T-helper 2 cell treated with Interferon-gamma antibody and Interleukin-4, amounts not matched to agents 100 ng/mL and 5 ng/mL, for 36 hours (primary cell): ENCODE measurements at regions not wholly inside any gene's neighbourhood (a gene's known extent, or its start where the extent isn't known, plus 50 kb on each side); places are given as distances from the start of the nearest gene placed in this dataset.
"Not testable (repeated sequence)": the region's sequence is repeated elsewhere in the genome, so short reads cannot be mapped to it uniquely, and the experiment has no call there.

Source experiments
- intact Hi-C: fragments of 100-400 bp; cut with micrococcal nuclease; formaldehyde crosslinking; loops from one replicate; pipeline ENCODE4 v1.15.1; 2023

DNA sequence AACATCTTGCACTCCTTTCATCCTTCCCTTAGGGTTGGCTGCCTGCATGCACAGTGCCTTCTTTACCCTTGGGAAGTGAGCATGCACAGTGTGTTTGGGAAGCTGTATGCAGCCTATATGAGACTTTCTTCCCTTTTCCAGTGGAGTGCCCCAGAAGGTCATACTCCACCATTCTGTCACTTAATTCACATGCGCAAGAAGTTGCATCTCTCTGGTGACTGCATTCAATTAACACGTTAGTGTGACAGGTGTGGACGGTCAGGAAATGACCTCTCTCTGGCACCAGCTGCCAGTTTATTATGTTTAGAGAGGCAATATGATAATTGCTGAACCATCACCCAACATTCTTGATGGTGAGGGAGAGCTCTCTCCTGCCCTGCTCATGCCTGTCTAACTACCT lies 770.0 kb downstream of the FLRT2 start:
- intact Hi-C loops = no loop called here

DNA sequence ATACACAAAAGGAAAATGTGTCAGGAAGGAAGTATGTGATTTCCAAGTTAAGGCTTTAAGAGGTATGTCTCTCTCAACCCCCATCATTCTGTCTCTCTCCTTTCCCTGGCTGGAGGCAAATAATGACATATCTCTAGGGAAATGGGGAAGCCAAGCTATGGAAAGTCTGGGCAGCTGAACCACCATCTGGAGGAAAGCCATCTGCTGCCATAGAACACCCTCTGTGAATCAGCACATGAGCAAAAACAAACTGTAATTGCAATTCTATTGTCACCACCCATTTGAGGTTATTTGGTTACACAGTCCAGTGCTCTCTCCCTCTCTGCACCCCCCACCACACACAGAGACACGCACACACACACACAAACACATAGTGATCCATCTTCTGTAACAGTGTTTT lies 766.2 kb downstream of the FLRT2 start:
- intact Hi-C loops = no loop called here

DNA sequence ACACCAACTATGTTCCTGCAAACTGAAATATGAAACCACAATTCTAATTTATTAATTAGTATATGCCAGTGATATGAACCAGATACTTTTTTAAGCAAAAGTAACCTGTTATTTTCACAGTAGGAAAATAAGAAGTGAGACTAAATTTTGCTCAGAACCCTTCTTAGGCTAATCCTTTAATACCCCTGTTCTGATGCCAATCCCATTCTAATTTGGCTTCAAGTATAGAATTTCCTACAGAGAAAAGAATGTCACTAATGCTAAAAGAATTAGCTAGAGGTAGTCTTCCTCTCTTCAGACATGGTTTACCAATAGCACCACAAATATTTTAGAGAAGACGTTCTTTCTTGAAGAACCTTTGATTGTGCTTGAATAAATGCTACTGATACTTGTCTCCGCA lies 758.4 kb downstream of the FLRT2 start:
- intact Hi-C loops = no loop called here

DNA sequence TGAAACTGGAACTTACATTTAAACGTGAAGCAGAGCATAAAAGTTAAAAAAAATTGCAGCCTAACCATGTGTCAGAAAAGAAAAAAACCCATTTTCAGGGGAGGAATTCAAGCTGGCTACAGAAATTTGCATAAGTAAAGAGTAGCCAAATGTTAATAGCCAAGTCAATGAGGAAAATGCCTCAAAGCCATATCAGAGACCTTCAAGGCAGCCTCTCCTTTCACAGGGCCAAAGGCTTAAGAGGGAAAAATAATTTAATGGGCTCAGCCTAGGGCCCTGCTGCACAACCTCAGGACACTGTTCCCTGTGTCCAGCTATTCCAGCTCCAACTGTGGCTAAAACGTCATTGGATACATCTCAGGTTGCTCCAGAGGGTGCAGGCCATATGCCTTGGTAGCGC lies 749.5 kb downstream of the FLRT2 start:
- intact Hi-C loops = no loop called here

DNA sequence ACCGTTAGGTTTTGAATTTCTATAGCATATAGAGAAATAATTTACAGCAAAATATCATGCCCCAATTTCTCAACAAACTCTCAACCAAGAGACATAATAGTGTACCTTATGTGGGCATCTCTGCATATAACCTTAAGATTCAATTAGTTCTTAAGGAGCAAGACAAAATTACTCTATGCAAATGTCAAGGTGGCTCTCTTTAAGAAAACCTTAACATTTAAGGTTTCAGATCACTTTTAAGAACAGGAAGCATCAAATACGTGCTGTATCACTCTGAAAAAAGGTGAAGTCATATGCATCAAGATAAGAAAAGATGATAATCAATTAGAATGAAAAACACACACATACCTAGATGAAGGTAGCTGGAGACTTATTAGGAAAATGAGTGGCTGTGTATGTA lies 728.0 kb downstream of the FLRT2 start:
- intact Hi-C loops = no loop called here

DNA sequence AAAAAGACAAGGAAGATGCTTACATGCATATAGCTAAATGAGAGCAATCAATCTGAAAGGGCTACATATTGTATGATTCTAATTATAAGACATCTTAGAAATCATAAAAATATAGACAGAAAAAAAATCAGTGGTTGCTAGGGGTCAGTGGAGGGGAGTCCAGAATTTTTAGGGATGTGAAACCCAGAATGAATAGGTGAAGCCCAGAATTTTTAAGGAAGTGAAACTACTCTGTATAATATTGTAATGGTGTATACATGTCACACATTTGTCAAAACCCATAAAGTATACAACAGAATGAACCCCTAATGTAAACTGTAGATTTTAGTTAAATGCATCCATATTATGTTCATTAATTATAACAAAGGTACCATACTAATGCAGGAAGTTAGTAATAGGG lies 713.2 kb downstream of the FLRT2 start:
- intact Hi-C loops = no loop called here

DNA sequence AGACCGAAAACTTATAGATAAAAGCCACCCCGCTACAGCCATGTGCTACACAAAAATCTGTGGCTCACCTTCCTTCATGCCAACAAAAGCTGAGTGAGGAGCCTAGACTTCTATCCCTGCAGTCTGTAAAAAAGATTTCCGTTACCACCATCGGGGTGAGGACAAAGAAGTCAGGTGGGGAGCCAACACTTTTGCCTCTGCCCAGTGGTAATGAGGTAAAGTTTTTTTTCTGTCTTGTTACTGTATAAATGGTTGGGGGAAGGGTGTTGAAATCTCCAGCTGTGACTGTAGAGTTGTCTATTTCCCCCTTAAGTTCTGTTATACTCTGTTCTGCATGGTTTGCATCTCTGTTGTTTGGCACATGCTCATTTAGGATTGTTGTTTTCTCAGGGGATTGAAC lies 707.8 kb downstream of the FLRT2 start:
- intact Hi-C loops = no loop called here

DNA sequence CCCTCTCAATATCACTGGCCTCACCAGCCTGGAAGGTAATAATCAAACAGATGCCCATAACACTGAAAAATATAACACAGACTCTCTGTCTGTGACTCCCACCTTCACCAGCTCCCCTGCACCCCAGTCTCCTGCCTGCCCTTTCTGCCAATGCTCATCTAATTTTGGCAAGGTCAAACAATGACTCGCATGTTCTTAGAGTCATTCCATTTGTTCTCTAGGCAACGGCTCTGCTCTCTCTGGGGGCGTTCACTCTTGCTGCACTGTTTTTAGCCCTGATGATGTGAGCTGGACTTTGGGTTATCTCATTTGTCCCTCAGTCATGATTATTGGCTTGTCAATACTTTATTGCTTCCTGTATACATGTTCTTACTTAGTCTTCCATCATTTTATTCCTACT lies 691.8 kb downstream of the FLRT2 start:
- intact Hi-C loops = no loop called here

DNA sequence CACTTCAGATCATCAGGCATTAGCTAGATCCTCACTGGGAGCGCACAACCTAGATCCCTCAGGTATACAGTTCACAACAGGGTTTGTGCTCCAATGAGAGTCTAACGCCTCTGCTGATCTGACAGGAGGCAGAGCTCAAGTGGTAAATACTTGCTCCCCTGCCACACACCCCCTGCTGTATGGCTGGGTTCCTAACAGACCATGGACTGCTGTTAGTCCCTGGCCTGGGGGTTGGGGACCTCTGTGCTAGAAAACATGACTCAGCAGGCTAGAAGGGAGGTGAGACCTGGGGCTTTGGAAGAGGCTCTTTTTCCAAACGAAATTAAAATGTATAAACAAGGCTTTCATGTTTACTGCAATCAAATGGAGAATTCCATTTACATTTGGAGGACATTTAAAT lies 691.1 kb downstream of the FLRT2 start:
- intact Hi-C loops = no loop called here

DNA sequence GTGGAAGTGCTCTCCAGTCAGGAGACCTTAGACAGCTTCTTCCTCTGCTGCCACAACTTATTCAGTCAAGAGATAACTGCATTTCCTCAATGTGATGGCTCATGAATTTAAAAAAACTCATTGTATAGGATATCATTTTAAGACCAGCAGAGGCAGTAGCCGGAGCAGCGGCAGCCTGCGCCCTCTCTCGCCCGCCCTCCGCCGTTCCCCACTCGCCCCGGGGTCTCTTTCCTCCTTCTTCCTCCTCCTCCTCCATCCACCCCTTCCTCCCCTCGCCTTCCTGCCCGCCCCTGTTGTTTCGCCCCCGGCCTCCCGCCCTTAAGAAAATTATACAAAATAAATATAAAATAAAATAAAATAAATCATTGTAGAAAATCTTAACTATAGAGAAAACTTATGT lies 687.6 kb downstream of the FLRT2 start:
- intact Hi-C loops = no loop called here

DNA sequence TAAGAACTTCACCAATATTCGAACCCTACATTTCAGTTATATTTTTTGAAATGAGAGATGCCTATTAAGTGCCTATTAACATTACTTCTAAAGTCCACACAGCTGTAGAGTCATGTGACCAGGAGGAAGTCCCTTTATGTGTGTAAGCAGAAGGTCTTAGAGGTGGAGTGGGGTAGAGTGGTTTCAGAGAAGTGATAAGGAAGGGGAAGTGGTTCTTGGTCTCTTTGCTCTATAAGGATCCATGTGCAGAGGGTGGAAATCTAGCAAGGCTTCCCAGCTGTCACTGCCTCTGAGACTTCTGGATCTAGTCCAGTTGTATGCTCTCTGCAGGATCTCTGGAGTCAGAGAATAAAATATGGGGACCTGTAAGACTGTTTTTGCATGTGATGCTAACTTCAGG lies 673.9 kb downstream of the FLRT2 start:
- intact Hi-C loops = no loop called here

DNA sequence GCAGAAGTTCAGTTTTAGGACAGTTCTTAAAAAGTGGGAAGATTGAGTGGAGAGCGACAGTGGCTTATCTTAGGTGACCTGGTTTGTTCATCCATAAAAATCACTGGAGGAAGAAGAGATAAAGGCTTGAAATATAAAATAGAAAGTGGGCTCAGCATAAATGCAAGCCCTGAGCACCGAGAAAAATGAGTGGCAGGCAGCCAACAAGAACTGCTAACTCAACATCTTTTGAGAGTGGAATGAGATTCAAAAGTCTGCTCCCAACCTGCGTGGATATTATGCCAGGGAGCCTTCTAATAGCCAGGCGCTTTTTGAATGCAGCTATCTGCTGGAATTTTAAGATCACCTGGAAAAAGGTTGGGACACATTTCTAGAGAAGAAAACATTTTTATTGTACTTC lies 666.5 kb downstream of the FLRT2 start:
- intact Hi-C loops = no loop called here

DNA sequence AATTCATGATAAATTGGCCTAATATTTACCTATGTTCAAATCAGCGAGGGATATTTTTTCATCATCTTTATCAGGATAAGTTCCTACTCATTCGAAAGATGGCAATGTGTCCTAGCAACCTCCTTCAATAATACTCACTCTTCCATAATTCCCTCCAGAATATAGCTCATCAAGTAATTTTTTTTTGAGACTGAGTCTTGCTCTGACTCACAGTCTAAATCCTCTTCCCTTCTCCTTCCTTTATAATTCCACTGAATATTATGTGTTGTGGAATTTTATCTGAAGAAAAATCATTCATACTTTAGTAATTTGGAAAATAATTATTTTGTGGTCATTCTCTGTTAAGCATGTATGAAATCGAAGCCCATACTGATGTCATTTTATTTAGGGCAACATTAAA lies 663.8 kb downstream of the FLRT2 start:
- intact Hi-C loops = no loop called here

DNA sequence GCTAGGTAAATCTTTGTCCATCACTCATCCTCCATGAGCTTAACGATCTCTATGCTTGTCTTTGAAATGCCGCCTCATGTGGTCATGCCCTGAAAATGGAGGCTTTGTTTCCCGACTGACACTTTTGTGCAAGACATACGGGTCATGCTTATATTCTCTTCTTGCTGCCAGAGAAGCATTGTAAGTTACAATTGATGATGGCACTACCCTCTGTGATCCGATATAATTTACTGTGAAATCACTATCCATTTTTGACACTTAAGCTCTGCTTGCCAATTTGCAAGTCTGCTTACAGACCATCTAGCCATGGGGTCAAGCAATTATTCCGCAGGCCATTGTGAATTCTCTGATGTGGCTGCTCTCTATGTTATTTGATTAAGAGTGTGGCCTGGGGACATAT lies 650.0 kb downstream of the FLRT2 start:
- intact Hi-C loops = no loop called here

DNA sequence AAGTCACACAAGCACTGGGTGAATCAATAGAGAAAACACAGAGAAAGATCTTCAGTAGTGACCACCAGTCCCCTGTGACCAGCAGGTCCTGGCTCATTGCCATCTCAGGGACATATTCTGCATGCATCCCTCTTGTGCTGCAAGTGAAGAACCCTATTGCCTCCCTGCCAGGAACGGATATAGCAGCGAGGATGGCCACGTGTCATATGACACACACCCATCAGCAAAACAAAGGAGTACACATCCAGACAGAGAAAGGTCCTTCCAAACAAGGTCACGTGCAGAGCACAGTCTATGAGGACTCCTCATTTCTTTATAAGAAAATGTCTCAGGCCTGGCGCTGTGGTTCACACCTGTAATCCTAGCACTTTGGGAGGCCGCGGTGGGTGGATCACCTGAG lies 638.4 kb downstream of the FLRT2 start:
- intact Hi-C loops = no loop called here

DNA sequence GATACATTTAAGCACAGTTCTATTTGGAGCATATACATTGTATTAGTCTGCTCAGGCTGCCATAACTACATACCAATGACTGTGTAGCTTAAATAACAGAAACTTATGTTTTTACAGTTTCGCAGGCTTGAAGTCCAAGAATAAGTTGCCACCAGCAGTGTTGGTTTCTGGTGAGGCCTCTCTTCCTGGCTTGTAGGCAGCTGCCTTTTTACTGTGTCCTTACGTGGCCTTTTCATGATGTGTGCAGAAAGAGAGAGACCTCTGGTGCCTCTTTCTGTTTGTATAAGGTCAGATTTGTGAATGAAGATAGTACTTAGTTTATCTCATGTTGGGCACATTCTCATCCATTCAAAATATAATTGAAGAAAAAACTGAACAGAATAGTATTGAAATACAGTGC lies 636.6 kb downstream of the FLRT2 start:
- intact Hi-C loops = no loop called here

DNA sequence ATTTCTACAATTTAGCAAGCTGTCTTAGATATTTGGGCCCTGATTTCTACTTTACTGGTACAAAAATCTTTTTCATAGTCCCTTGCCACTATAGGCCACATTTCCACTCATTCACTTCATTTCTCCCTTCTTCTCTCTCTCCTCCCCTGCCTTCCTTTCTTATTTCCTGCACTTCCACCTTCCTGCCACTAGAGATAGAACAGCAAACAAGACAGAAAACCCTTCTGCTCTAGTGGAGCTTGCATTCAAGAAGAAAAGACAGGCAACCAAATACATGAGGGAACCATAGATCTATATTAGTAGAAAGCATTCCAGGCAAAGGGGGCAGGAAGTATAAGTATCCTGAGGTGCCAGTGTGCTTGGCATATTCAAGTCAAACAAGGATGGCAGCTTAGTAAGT lies 623.5 kb downstream of the FLRT2 start:
- intact Hi-C loops = no loop called here

DNA sequence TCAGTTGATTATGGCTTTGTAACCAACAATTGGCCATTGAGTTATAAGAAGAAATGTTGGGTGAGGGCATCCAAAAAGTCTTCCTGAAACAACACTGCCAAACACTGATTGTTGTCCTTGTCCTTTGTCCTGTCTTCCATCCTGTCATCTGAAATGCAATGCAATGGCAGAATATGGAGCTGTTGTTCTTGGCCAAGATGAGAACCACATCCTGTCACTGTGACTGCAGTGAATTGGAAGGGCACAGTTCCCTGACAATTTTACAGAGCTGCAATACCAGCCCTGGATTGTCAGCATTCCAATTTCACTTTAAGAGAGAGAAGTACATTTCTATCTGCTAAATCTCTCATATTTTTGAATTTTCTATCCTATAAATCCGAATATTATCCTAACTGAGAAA lies 613.3 kb downstream of the FLRT2 start:
- intact Hi-C loops = no loop called here

DNA sequence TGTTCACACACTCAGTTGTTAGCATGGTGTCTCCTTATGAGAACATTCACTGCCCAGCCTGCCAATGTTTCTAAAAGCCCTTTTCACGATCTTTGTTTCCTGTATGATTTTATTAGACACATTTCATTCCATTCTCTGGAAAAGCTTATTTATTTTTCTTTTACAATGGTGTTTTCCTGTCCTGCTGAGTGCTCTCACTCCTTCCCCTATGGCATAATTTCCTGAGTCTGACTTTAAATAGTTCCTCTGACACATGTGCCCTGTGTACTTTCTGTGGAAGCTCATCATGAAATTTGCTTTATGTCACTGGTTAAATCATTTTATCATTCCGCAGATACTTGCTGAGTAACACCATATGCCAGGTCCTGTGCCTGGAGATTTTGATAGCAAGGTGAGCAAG lies 612.0 kb downstream of the FLRT2 start:
- intact Hi-C loops = no loop called here

DNA sequence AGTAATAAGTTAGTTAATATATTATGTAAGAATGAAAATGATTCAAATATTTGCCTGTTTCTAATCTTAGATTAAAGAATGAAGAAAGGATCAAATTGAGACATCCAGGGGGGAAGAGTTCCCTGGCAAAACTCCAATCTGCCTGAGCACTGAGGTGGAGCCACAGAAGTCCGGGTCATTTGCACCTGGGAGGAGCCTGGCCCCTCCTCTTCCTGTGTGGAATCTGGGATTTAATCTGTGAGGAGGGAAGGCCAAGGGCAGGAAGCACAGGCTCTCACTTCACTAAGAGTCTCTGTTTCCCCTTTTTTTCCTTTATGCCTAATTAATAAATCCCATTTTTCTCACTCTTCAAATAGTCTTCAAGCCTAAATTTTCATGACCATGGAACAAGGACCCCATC lies 599.5 kb downstream of the FLRT2 start:
- intact Hi-C loops = no loop called here

DNA sequence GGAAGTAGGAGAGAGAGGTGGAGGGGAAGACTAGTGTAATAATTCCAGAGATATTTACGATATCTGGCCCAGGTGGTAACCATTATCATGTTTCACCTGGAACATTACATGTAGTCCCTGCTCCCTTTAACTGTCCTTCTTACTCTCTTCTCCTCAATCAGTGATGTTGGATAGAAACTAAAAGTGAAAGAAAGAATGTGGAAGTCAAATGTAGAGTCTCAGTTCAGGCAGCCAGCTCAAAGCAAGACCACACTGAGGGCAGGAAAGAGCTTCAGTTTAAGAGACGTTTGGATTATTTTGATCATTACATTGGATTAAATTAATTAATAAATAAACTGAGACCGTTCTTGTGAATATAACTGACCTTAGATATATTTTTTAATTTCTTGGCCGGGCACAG lies 594.4 kb downstream of the FLRT2 start:
- intact Hi-C loops = no loop called here

DNA sequence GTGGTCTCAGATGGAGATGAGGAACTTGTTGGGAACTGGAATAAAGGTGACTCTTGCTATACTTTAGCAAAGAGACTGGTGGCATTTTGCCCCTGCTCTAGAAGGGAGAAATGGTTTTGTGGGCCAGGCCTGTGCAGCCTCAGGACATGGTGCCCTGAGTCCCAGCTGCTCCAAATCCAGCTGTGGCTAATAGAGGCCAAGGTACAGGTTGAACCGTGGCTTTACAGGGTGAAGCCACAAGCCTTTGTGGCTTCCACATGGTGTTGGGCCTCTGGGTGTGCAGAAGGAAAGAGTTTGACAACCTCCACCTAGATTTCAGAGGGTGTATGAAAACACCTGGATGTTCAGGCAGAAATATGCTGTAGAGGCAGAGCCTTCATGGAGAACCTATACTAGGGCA lies 586.0 kb downstream of the FLRT2 start:
- intact Hi-C loops = no loop called here

DNA sequence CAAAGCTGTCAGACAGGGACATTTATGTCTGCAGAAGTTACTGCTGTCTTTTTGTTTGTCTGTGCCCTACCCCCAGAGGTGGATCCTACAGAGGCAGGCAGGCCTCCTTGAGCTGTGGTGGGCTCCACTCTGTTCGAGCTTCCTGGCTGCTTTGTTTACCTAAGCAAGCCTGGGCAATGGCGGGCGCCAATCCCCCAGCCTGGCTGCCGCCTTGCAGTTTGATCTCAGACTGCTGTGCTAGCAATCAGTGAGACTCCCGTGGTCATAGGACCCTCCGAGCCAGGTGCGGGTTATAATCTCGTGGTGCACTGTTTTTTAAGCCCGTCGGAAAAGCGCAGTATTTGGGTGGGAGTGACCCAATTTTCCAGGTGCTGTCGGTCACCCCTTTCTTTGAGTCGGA lies 580.9 kb downstream of the FLRT2 start:
- intact Hi-C loops = not testable (repeated sequence)

DNA sequence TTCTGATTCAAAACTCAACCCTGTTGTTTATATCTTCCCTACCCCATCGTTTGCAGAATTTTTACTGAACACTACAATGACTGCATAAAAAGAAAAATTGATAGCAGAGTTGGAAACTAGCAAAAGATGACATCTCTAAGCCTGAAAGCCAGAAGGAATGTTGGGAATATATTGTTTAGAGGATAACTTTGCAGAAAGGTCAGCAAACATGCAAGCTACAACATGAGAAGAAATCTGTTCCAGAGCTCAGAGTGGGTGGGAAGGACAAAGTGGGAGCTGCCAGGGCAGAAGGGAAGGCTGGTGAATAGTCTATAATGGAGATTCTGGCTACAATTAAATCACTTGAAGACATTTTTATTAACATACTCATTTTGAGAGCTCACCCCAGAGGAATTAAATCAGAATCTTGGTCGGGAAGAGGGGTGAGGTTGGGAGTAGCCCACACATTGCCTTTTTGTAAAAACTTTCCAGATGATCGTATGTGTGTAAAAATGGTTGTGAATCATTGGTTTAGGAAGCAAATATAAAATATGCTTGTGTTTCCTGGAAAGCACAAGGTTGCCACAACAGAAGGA lies 574.8 kb downstream of the FLRT2 start:
- intact Hi-C loops = no loop called here
